GM19455 (cell line): ENCODE measurements at regions not wholly inside any gene's neighbourhood (a gene's known extent, or its start where the extent isn't known, plus 50 kb on each side); places are given as distances from the start of the nearest gene placed in this dataset.
"Not testable (repeated sequence)": the region's sequence is repeated elsewhere in the genome, so short reads cannot be mapped to it uniquely, and the experiment has no call there.

Experiments
- ATAC-seq: cut with Tn5 transposase; IDR thresholded peaks from one replicate; pipeline ENCODE4 v1.9.1; 2021; ENCODE audit not compliant: unreplicated experiment

GRCh38 chr3:102682741-102683140 is 247.9 kb downstream of the ZPLD1 start:
- ATAC-seq = no peak

- ATAC-seq = no peak
These were observed 252.0 kb downstream of the ZPLD1 start for GRCh38 chr3:102686792-102687191.

- no peak for ATAC-seq
These were observed 253.2 kb downstream of the ZPLD1 start for GRCh38 chr3:102687851-102688555.

GRCh38 chr3:102688556-102688930 is 253.7 kb downstream of the ZPLD1 start:
- no peak for ATAC-seq

- no peak for ATAC-seq
These were observed 256.7 kb downstream of the ZPLD1 start for GRCh38 chr3:102691507-102691906.

- no peak for ATAC-seq
These were observed 264.4 kb downstream of the ZPLD1 start for GRCh38 chr3:102699104-102699818.

- ATAC-seq = no peak
These were observed 265.0 kb downstream of the ZPLD1 start for GRCh38 chr3:102699819-102700140.

- ATAC-seq = no peak
These were observed 278.1 kb downstream of the ZPLD1 start for GRCh38 chr3:102712896-102713295.

GRCh38 chr3:102714567-102714966 is 279.8 kb downstream of the ZPLD1 start:
- ATAC-seq = no peak

- peak; percentile 89 for ATAC-seq
These were observed 280.3 kb downstream of the ZPLD1 start for GRCh38 chr3:102715030-102715697.

GRCh38 chr3:102718651-102719050 is 283.8 kb downstream of the ZPLD1 start:
- no peak for ATAC-seq

GRCh38 chr3:102722317-102722716 is 287.5 kb downstream of the ZPLD1 start:
- ATAC-seq = no peak

GRCh38 chr3:102727340-102727739 is 292.5 kb downstream of the ZPLD1 start:
- ATAC-seq = no peak

GRCh38 chr3:102732581-102732980 is 297.8 kb downstream of the ZPLD1 start:
- not testable (repeated sequence) for ATAC-seq

GRCh38 chr3:102733791-102734563 is 299.2 kb downstream of the ZPLD1 start:
- ATAC-seq = no peak

- no peak for ATAC-seq
These were observed 300.5 kb downstream of the ZPLD1 start for GRCh38 chr3:102735311-102735710.

GRCh38 chr3:102736288-102736974 is 301.6 kb downstream of the ZPLD1 start:
- no peak for ATAC-seq

GRCh38 chr3:102736975-102737304 is 302.1 kb downstream of the ZPLD1 start:
- ATAC-seq = no peak

GRCh38 chr3:102737353-102737752 is 302.5 kb downstream of the ZPLD1 start:
- ATAC-seq = no peak

GRCh38 chr3:102741105-102741504 is 306.3 kb downstream of the ZPLD1 start:
- ATAC-seq = no peak

GRCh38 chr3:102741694-102742093 is 306.9 kb downstream of the ZPLD1 start:
- no peak for ATAC-seq
